ENCODE measurements at regions not wholly inside any gene's neighbourhood (a gene's known extent, or its start where the extent isn't known, plus 50 kb on each side); places are given as distances from the start of the nearest gene placed in this dataset.
"Not testable (repeated sequence)": the region's sequence is repeated elsewhere in the genome, so short reads cannot be mapped to it uniquely, and the experiment has no call there.

- CTCF ChIA-PET, POLR2A ChIA-PET: not testable (repeated sequence)
Measured at GRCh38 chr2:192488158-192488557, 293.4 kb upstream of the TMEFF2 start.

GRCh38 chr2:192487636-192488035, 292.9 kb upstream of the TMEFF2 start:
- CTCF ChIA-PET: no interaction called here
- POLR2A ChIA-PET: no interaction called here

- ChIA-PET POLR2A (no interaction called here), CTCF (no interaction called here)
Measured at GRCh38 chr2:192484903-192485302, 290.2 kb upstream of the TMEFF2 start.

- ChIA-PET POLR2A (no interaction called here), CTCF (no interaction called here)
Measured at GRCh38 chr2:192480984-192481383, 286.3 kb upstream of the TMEFF2 start.

- ChIA-PET CTCF (no interaction called here), POLR2A (no interaction called here)
Measured at GRCh38 chr2:192473331-192473730, 278.6 kb upstream of the TMEFF2 start.

DNA sequence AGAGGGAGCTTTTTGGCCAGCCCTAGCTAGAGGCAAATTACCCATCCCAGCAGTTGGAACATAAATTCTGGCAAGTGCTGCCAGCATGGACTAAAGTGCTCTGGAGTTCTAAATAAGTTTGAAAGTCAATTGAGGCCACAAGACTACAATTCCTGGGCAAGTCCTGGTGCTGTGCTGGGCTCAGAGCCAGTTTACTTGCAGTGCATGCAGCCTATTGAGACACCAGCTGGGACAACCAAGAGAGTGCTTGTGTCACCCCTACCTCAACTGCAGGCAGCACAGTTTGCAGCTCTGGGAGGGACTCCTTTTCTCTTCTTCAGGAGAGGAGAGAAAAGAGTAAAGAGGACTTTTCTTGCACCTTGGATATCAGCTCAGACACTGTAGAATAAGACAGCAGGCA, 277.2 kb upstream of the TMEFF2 start:
- POLR2A ChIA-PET: no interaction called here
- CTCF ChIA-PET: no interaction called here

- ChIA-PET CTCF (no interaction called here), POLR2A (no interaction called here)
Measured at GRCh38 chr2:192469612-192470011, 274.9 kb upstream of the TMEFF2 start.

GRCh38 chr2:192467953-192468660, 273.4 kb upstream of the TMEFF2 start:
- CTCF ChIA-PET: no interaction called here

GRCh38 chr2:192465141-192465540, 270.4 kb upstream of the TMEFF2 start:
- POLR2A ChIA-PET: no interaction called here
- CTCF ChIA-PET: no interaction called here

More at GRCh38 chr2:192467953-192468660, 273.4 kb upstream of the TMEFF2 start:
- POLR2A ChIA-PET: no interaction called here

DNA sequence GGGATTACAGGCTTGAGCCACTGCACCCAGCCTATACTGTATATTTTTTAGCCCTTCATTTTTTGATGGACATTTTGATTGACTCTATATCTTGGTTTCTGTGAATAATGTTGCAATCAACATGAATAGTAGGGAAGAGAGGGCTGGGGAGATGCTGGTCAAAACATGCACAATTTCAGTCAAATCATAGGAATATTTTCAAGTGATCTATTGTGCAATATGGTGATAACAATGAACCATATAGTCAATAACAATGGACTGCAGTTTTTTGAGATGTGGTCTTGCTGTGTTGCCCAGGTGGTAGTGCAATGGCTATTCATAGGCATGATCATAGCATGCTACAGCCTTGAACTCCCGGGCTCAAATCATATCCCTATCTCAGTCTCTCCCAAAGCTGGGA, 264.7 kb upstream of the TMEFF2 start:
- POLR2A ChIA-PET: no interaction called here

DNA sequence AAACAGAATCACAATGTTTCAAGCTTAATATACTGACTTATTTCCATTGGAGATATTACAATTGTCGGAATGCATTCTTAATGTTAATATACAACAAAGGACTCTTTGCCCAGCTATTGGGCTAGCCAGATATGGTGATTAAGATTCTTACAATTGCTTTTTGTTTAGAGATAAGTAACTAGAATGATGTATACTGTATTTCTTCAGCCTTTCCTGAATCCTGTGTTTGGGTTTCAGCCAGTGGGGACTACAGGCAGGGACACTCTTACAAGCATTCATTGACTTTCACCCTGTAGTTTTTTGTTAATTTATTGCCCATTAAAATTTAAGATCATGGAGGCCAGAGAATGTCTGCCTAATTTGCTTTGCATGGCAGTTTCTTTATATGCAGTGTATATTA, 254.1 kb upstream of the TMEFF2 start:
- ChIA-PET CTCF (no interaction called here), POLR2A (no interaction called here)

More for the DNA sequence above, 264.7 kb upstream of the TMEFF2 start:
- CTCF ChIA-PET: no interaction called here

- POLR2A ChIA-PET: no interaction called here
- CTCF ChIA-PET: no interaction called here
Measured at GRCh38 chr2:192444286-192444838, 249.6 kb upstream of the TMEFF2 start.

DNA sequence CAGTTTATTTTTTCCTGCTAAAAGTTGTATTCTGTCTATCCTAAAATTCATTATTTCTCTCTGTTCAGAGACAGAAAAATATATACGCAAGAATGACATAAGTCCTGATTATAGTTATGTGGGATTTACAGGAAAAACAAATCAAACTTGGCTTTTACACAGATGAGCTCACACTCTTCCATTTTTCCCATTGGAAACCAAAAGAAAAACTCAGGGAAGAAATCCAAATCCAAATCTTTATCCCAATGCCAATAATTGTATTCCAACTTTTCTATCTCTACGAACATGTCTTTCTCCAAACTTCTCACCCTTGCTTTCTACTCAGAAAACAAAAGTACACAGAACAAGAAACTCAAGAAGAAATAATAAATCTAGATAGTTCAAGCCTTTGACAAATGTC, 249.1 kb upstream of the TMEFF2 start:
- ChIA-PET CTCF (no interaction called here), POLR2A (no interaction called here)

DNA sequence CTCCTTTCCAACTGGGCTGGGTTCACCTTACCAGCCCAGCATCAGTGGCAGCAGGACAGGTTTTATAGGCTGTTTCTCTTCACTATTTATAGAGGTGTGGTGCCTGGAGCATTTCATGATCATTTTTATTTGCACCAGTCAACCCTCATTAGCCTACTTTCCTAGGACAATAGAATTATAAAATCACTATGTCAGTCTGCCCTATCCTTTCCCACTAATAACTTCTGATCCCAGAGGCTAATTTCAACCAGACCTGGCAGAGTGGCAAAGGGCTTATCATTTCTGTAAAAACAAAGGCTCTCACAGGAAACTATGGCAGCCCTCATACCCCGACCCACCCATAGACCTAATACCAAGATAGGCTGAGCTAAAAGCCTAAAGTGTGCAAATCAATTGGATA, 243.5 kb upstream of the TMEFF2 start:
- ChIA-PET POLR2A (no interaction called here), CTCF (no interaction called here)

DNA sequence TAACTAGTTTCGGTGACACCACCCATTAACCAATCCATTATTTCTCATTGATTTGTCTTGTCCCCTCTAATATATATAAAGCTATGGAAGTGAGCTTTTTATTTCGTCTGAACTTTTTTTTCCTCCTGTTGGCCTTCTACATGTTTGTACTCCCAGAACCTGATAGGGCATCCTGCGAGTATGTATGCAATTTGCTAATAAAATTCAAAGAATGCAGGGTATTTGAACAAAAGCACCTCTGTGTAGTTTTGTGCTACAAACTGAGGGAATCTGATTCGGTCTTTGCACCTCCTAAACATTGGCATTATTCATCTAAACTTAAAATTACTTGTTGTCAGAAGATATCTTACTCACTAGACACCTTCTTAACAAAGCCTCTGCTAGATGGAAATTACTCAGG, 242.9 kb upstream of the TMEFF2 start:
- ChIA-PET CTCF (no interaction called here), POLR2A (no interaction called here)

- CTCF ChIA-PET: interaction anchor here (1.1 kb wide), 1 partner anchor 10 kb away, joined by 3 read pairs; no protein-coding TSS in a partner anchor
- POLR2A ChIA-PET: no interaction called here
Measured at GRCh38 chr2:192424243-192424642, 229.5 kb upstream of the TMEFF2 start.

GRCh38 chr2:192419786-192420185, 225.1 kb upstream of the TMEFF2 start:
- ChIA-PET POLR2A (no interaction called here), CTCF (no interaction called here)

GRCh38 chr2:192416060-192416459, 221.3 kb upstream of the TMEFF2 start:
- ChIA-PET POLR2A (no interaction called here), CTCF (no interaction called here)

DNA sequence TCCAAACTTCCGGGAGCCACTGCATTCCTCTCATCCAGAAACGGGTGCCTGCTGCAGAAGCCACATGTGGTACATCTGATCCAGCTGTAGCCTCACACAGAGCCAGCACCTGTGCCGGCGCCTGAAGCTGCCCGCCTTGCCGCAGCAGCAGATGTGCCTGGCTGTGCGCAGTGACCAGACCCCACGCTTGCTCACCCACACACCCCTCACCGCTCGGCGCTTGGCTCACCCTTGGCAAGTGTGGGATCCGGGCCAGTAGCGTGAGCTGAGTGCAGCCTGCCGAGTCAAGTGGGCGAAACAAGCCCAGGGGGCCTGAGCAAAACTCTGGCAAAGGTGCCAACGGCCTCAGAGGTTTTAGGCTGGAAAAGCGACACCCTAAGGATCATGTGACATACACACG, 220.1 kb upstream of the TMEFF2 start:
- POLR2A ChIA-PET: no interaction called here
- CTCF ChIA-PET: no interaction called here

GRCh38 chr2:192413812-192414681, 219.3 kb upstream of the TMEFF2 start:
- POLR2A ChIA-PET: no interaction called here
- CTCF ChIA-PET: no interaction called here

DNA sequence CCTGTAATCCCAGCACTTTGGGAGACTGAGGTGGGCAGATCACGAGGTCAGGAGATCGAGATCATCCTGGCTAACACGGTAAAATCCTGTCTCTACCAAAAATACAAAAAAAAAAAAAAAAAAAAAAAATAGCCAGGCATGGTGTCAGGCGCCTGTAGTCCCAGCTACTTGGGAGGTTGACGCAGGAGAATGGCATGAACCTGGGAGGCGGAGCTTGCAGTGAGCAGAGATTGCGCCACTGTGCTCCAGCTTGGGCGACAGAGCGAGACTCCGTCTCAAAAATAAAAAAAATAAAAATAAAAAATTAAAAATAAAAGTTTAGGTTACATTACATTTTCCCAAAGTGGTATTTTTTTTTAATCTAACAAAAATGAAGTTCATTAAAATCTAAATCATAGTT, 218.1 kb upstream of the TMEFF2 start:
- CTCF ChIA-PET, POLR2A ChIA-PET: not testable (repeated sequence)

DNA sequence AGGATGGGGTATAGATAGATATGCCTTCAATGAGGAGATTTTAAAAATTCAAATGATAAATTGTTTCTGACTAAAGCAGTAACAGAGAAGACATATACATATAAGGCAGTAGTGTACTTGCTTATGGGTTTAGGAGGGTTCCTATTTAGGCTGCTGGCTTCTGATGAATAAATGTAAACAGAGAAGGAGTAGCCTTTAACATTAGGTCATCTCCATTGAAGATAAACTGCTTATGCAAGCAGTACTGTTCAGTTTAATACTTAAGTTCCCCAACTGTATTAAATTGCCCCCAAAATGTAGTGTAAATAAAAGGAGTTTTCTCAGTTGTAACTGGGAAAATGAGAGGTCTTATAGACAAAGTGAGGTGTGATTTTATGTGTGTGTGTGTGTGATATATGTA, 217.7 kb upstream of the TMEFF2 start:
- ChIA-PET CTCF (no interaction called here), POLR2A (no interaction called here)
